ENCODE measurements at regions not wholly inside any gene's neighbourhood (a gene's known extent, or its start where the extent isn't known, plus 50 kb on each side); places are given as distances from the start of the nearest gene placed in this dataset.

DNA sequence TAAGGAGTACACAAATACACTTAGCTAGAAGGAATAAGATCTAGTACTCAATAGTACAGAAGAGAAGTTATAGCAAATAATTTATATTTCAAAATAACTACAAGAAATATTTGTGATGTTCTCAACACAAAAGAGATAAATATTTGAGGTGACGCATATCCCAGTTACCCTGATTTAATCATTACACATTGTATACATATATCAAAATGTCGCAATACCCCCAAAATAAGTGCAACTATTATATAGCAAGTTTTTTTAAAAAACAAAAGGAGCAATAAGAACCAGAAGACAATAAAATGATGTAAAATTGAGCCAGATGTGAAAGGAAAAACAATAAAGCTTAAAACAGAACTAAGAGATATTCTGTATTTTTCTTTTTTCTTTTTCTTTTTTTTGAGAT lies 59.3 kb upstream of the KIAA1217 start:
- Histone ChIP-seq H3K4me3 (no peak overlapping the region), H3K4me2 (ENCODE audit: control insufficient read depth, insufficient read depth) (no peak overlapping the region), H3K9me3 (replicated peaks; ENCODE audit: control insufficient read depth, insufficient read depth, low read length) (no peaks in the 10 kb centered on the region), H3K4me1 (ENCODE audit: control insufficient read depth, insufficient read depth, low read length) (no peaks in the 10 kb centered on the region), H2AFZ (ENCODE audit: control insufficient read depth, low read depth, low read length) (no peak overlapping the region), H4K20me1 (ENCODE audit: control insufficient read depth, insufficient read depth) (no peaks in the 10 kb centered on the region), H3K27me3 (replicated peaks in 1 of 2; ENCODE audit: control insufficient read depth in 2 of 2, insufficient read depth in 2 of 2, low read length in 1 of 2) (no peaks in the 10 kb centered on the region), H3K36me3 (ENCODE audit: control insufficient read depth in 2 of 2, insufficient read depth in 2 of 2, low read length in 1 of 2) (no peaks in the 10 kb centered on the region), H3K27ac (ENCODE audit: control insufficient read depth, insufficient read depth) (no peak overlapping the region), H3K9ac (ENCODE audit: control insufficient read depth, insufficient read depth, low read length) (no peak overlapping the region), H3K79me2 (ENCODE audit: control insufficient read depth, insufficient read depth, low read length) (no peaks in the 10 kb centered on the region)
- ChIA-PET CTCF (interaction anchor here (0.7 kb wide), 1 partner anchor 200 kb away, joined by 3 read pairs; no protein-coding TSS in a partner anchor), SMC1A (ENCODE audit: uncharacterized antibody, unreplicated experiment) (no interaction called here), RAD21 (ENCODE audit: unreplicated experiment) (no interaction called here), POLR2A (no interaction called here)
- ATAC-seq (no peak), FAIRE-seq (no peak), DNase-seq (ENCODE audit: low read depth, low spot score) (no peak)
- BruUV-seq (replicated peaks), result no TSS peak
- in situ Hi-C loops (cut with MboI) (no loop called here), intact Hi-C loops (cut with micrococcal nuclease; ENCODE audit: unreplicated experiment) (no loop called here)
- WGBS (ENCODE audit: insufficient coverage, insufficient replicate concordance, low lambda C conversion rate, missing lambda C conversion rate), result 80% methylated on average over 2 of the region's 2 CpGs
- no peak for TF ChIP-seq NFYA (IDR thresholded peaks at IDR 0.05; ENCODE audit: borderline replicate concordance, low read depth, low read length)
- no peak for TF ChIP-seq JUND (IDR thresholded peaks at IDR 0.05; ENCODE audit: low read depth, low read length)
- no peak for TF ChIP-seq SIX5 (IDR thresholded peaks at IDR 0.05; ENCODE audit: low read depth, low read length, severe bottlenecking)
- TF ChIP-seq NR2F1 (conservative IDR thresholded peaks at IDR 0.05), result no peak
- no peak for TF ChIP-seq SREBF1 (IDR thresholded peaks at IDR 0.05; ENCODE audit: low read length)
- no peak for TF ChIP-seq ZNF274 (IDR thresholded peaks at IDR 0.05; ENCODE audit: insufficient read depth, insufficient read length)

DNA sequence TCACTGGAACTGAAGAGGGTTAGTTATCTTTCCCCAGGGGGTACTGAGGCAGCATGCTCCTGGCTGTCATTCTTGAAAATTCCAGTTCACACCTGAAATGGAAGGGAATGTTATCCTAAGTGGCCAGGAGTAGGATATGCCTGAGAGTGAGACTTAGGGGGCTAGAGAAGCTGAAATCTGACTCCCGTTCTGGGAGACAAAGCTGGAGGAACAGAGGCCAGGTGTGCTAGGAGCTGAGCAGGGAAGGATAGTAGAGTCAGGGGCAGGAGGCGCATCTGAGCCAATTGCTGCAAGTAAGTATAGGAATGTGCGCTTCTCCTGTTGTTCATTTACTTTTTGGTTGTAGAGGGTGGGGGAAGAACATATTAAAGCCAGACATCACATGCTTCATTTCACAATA lies 58.1 kb upstream of the KIAA1217 start:
- ChIA-PET RAD21 (ENCODE audit: unreplicated experiment) (no interaction called here), CTCF (no interaction called here), POLR2A (no interaction called here), SMC1A (ENCODE audit: uncharacterized antibody, unreplicated experiment) (interaction anchor here (0.6 kb wide), 1 partner anchor 57 kb away, joined by 4 read pairs; no protein-coding TSS in a partner anchor)
- Histone ChIP-seq H3K9ac (ENCODE audit: control insufficient read depth, insufficient read depth, low read length) (no peak overlapping the region), H3K27ac (ENCODE audit: control insufficient read depth, insufficient read depth) (no peak overlapping the region), H3K36me3 (ENCODE audit: control insufficient read depth in 2 of 2, insufficient read depth in 2 of 2, low read length in 1 of 2) (no peaks in the 10 kb centered on the region), H2AFZ (ENCODE audit: control insufficient read depth, low read depth, low read length) (no peak overlapping the region), H3K4me2 (ENCODE audit: control insufficient read depth, insufficient read depth) (no peak overlapping the region), H3K4me1 (ENCODE audit: control insufficient read depth, insufficient read depth, low read length) (no peaks in the 10 kb centered on the region), H3K27me3 (replicated peaks in 1 of 2; ENCODE audit: control insufficient read depth in 2 of 2, insufficient read depth in 2 of 2, low read length in 1 of 2) (no peaks in the 10 kb centered on the region), H3K9me3 (replicated peaks; ENCODE audit: control insufficient read depth, insufficient read depth, low read length) (no peaks in the 10 kb centered on the region), H3K79me2 (ENCODE audit: control insufficient read depth, insufficient read depth, low read length) (no peaks in the 10 kb centered on the region), H4K20me1 (ENCODE audit: control insufficient read depth, insufficient read depth) (no peaks in the 10 kb centered on the region), H3K4me3 (no peak overlapping the region)
- 55% methylated on average over 3 of the region's 3 CpGs for WGBS (ENCODE audit: insufficient coverage, insufficient replicate concordance, low lambda C conversion rate, missing lambda C conversion rate)
- in situ Hi-C loops (cut with MboI), result no loop called here
- FAIRE-seq (no peak), DNase-seq (ENCODE audit: low read depth, low spot score) (no peak), ATAC-seq (no peak)
- intact Hi-C loops (cut with micrococcal nuclease; ENCODE audit: unreplicated experiment), result no loop called here
- no TSS peak for BruUV-seq (replicated peaks)
- TF ChIP-seq SMC3 (IDR thresholded peaks at IDR 0.05; ENCODE audit: borderline replicate concordance, low read length), result no peak
- TF ChIP-seq KDM1A (IDR thresholded peaks at IDR 0.05; ENCODE audit: borderline replicate concordance), result no peak
- TF ChIP-seq WRNIP1 (IDR thresholded peaks at IDR 0.05; ENCODE audit: borderline replicate concordance, low read depth, low read length), result no peak
- TF ChIP-seq TCF7 (IDR thresholded peaks at IDR 0.05; ENCODE audit: borderline replicate concordance), result no peak
- TF ChIP-seq MTA2 (IDR thresholded peaks at IDR 0.05; ENCODE audit: low read depth), result no peak
- no peak for TF ChIP-seq IRF4 (IDR thresholded peaks at IDR 0.05; ENCODE audit: low read depth, low read length)
- TF ChIP-seq RAD51 (IDR thresholded peaks at IDR 0.05), result no peak
- TF ChIP-seq ZZZ3 (IDR thresholded peaks at IDR 0.05; ENCODE audit: control insufficient read depth, insufficient read length, low read depth), result no peak
- TF ChIP-seq, protein P1, sequence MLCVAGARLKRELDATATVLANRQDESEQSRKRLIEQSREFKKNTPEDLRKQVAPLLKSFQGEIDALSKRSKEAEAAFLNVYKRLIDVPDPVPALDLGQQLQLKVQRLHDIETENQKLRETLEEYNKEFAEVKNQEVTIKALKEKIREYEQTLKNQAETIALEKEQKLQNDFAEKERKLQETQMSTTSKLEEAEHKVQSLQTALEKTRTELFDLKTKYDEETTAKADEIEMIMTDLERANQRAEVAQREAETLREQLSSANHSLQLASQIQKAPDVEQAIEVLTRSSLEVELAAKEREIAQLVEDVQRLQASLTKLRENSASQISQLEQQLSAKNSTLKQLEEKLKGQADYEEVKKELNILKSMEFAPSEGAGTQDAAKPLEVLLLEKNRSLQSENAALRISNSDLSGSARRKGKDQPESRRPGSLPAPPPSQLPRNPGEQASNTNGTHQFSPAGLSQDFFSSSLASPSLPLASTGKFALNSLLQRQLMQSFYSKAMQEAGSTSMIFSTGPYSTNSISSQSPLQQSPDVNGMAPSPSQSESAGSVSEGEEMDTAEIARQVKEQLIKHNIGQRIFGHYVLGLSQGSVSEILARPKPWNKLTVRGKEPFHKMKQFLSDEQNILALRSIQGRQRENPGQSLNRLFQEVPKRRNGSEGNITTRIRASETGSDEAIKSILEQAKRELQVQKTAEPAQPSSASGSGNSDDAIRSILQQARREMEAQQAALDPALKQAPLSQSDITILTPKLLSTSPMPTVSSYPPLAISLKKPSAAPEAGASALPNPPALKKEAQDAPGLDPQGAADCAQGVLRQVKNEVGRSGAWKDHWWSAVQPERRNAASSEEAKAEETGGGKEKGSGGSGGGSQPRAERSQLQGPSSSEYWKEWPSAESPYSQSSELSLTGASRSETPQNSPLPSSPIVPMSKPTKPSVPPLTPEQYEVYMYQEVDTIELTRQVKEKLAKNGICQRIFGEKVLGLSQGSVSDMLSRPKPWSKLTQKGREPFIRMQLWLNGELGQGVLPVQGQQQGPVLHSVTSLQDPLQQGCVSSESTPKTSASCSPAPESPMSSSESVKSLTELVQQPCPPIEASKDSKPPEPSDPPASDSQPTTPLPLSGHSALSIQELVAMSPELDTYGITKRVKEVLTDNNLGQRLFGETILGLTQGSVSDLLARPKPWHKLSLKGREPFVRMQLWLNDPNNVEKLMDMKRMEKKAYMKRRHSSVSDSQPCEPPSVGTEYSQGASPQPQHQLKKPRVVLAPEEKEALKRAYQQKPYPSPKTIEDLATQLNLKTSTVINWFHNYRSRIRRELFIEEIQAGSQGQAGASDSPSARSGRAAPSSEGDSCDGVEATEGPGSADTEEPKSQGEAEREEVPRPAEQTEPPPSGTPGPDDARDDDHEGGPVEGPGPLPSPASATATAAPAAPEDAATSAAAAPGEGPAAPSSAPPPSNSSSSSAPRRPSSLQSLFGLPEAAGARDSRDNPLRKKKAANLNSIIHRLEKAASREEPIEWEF (IDR thresholded peaks at IDR 0.05; ENCODE audit: insufficient replicate concordance, low read depth, low read length), result no peak

Measured in GM12878 (cell line).